ENCODE measurements at regions not wholly inside any gene's neighbourhood (a gene's known extent, or its start where the extent isn't known, plus 50 kb on each side); places are given as distances from the start of the nearest gene placed in this dataset.
A peak's percentile ranks its signal among the peaks of the same experiment; 100 is the strongest.

- peak overlapping the region; percentile 69 for H2BK20ac ChIP-seq (ENCODE audit: low read depth, low read length)
- peak overlapping the region; percentile 30 to 56; a peak in 2 of 4 replicates for H4K8ac ChIP-seq (ENCODE audit: low read depth in 2 of 2, low read length in 2 of 2)
- H2BK15ac ChIP-seq (ENCODE audit: low read depth, low read length): peak overlapping the region; percentile 4; the same call in 1 of the 3 replicates
- H2BK5ac ChIP-seq (ENCODE audit: low read depth, low read length, poor library complexity, severe bottlenecking): peak overlapping the region; percentile 99
- H3K9me3 ChIP-seq (ENCODE audit: control insufficient read depth, insufficient read depth, low read length): no peaks in the 10 kb centered on the region
- no peak for DNase-seq
- peak overlapping the region; percentile 55; the same call in 1 of the 2 replicates for H3K18ac ChIP-seq (ENCODE audit: low read depth, low read length)
- in situ Hi-C loops (cut with MboI; ENCODE audit: low sequenced_read_pairs) (no loop called here), dilution Hi-C loops (cut with HindIII; ENCODE audit: low sequenced_read_pairs, unreplicated experiment) (no loop called here), intact Hi-C loops (cut with micrococcal nuclease) (loop anchor here (2.0 kb wide), 1 partner anchor 16 kb away; no protein-coding TSS in a partner anchor)
- H2AK9ac ChIP-seq (replicated peaks; ENCODE audit: low read depth, low read length, poor library complexity): no peak overlapping the region
- H4K20me1 ChIP-seq (ENCODE audit: insufficient read depth, low read length): no peaks in the 10 kb centered on the region
- H3K9ac ChIP-seq (ENCODE audit: low read depth, low read length): no peak overlapping the region
- H4K5ac ChIP-seq (ENCODE audit: low read depth, low read length): peak overlapping the region; percentile 14; the same call in 1 of the 2 replicates
- H3K56ac ChIP-seq (ENCODE audit: extremely low read depth, insufficient read depth, low read length): peak overlapping the region; percentile 13; the same call in 1 of the 2 replicates
- ATAC-seq (ENCODE audit: low read depth): no peak
- peak overlapping the region; percentile 81 for H3K4ac ChIP-seq (ENCODE audit: low read depth, low read length)
- peak overlapping the region; percentile 11; the same call in 1 of the 2 replicates for H2AK5ac ChIP-seq (ENCODE audit: low read depth, low read length)
- TF ChIP-seq CEBPB (IDR thresholded peaks at IDR 0.05; ENCODE audit: low read depth, low read length) (no peak), MAFK (IDR thresholded peaks at IDR 0.05; ENCODE audit: low read depth, low read length) (no peak), POLR2A (IDR thresholded peaks at IDR 0.05; ENCODE audit: low read depth, low read length) (no peak), CHD1 (IDR thresholded peaks at IDR 0.05; ENCODE audit: low read depth, low read length) (no peak), ELK1 (IDR thresholded peaks at IDR 0.05; ENCODE audit: borderline replicate concordance, low read depth, low read length) (no peak), NFE2L2 (IDR thresholded peaks at IDR 0.05; ENCODE audit: low read depth, low read length) (no peak), MAZ (IDR thresholded peaks at IDR 0.05; ENCODE audit: borderline replicate concordance, low read depth, low read length) (no peak), RCOR1 (IDR thresholded peaks at IDR 0.05; ENCODE audit: insufficient replicate concordance, low read length) (no peak), USF2 (IDR thresholded peaks at IDR 0.05; ENCODE audit: low read depth, low read length) (no peak), FOS (IDR thresholded peaks at IDR 0.05; ENCODE audit: low read depth, low read length) (no peak), RFX5 (IDR thresholded peaks at IDR 0.05; ENCODE audit: low read depth, low read length) (no peak), RAD21 (IDR thresholded peaks at IDR 0.05; ENCODE audit: low read length) (no peak), SMC3 (IDR thresholded peaks at IDR 0.05; ENCODE audit: low read depth, low read length) (no peak), MXI1 (IDR thresholded peaks at IDR 0.05; ENCODE audit: borderline replicate concordance, low read depth, low read length) (no peak), CTCF (conservative IDR thresholded peaks at IDR 0.05; ENCODE audit: low read depth, low read length) (no peak), BHLHE40 (IDR thresholded peaks at IDR 0.05; ENCODE audit: low read depth, low read length) (no peak)
- no peak overlapping the region; the same call in 1 of the 2 replicates for H3K14ac ChIP-seq (replicated peaks; ENCODE audit: low read depth, low read length)
- no peaks in the 10 kb centered on the region for H3K79me1 ChIP-seq (ENCODE audit: low read depth in 1 of 2, low read length in 2 of 2)
- H3K4me2 ChIP-seq (ENCODE audit: low read depth, low read length): peak overlapping the region; percentile 40; the same call in 1 of the 2 replicates
- no peaks in the 10 kb centered on the region for H3K9me1 ChIP-seq (ENCODE audit: insufficient read depth, low read length)
- peak overlapping the region; percentile 27; the same call in 1 of the 2 replicates for H3K27ac ChIP-seq (ENCODE audit: insufficient read depth, low read length)
- H3K23ac ChIP-seq (ENCODE audit: low read depth, low read length): no peak overlapping the region
- peak overlapping the region; percentile 82 for H2BK120ac ChIP-seq (ENCODE audit: low read depth, low read length)
- ChIA-PET CTCF (no interaction called here), POLR2A (ENCODE audit: unreplicated experiment) (no interaction called here)
- no TSS peak for BruUV-seq (replicated peaks)
- H3K27me3 ChIP-seq (ENCODE audit: control insufficient read depth, insufficient read depth, low read length): no peaks in the 10 kb centered on the region
- 40% methylated on average over 1 of the region's 4 CpGs; no CpG with 5 or more reads in 1 of the 2 experiments for WGBS, 2 experiments (ENCODE audit: extremely low coverage in 2 of 2, insufficient read length in 1 of 2)
- no peak overlapping the region for H3K4me3 ChIP-seq (ENCODE audit: insufficient read depth, low read depth, low read length)
- peaks cover 7% of the 10 kb centered on the region for H3K4me1 ChIP-seq (ENCODE audit: control insufficient read depth, insufficient read depth, low read length)
- H3K36me3 ChIP-seq (ENCODE audit: control insufficient read depth, insufficient read depth, low read length): no peaks in the 10 kb centered on the region
- no peak overlapping the region for H2AFZ ChIP-seq (replicated peaks; ENCODE audit: low read length, poor library complexity)
- H4K91ac ChIP-seq (ENCODE audit: insufficient read depth, low read depth, low read length): peak overlapping the region; percentile 48
Observed at GRCh38 chr5:153884612-153884957, 154.1 kb downstream of the FAM114A2 start.

Data from IMR-90 (cell line).